HepG2 (cell line): ENCODE measurements at regions not wholly inside any gene's neighbourhood (a gene's known extent, or its start where the extent isn't known, plus 50 kb on each side); places are given as distances from the start of the nearest gene placed in this dataset.

Experiments
- ATAC-seq: fragments of 200-7000 bp; cut with Tn5 transposase; 3 replicates; pipeline ENCODE4 v1.9.1; 2020; ENCODE audit warnings: mild to moderate bottlenecking, moderate library complexity
- BruUV-seq: library from RNA; stranded (reverse); fragments of 400-500 nt; replicated peaks from 2 replicates; lab custom pipeline; 2021; lab: Mats Ljungman, UMichigan
- CTCF ChIA-PET: fragments of 300-600 bp; formaldehyde crosslinking; extraction: SDS; loops from one replicate; lab custom pipeline; 2021; ENCODE audit warnings: low total read pairs, inconsistent platforms, low intra/inter-chr PET ratio; lab: Yijun Ruan, JAX
- POLR2A ChIA-PET: fragments of 350-600 bp; sonication (Branson Sonifier 250); formaldehyde crosslinking; loops from one replicate; lab custom pipeline; 2020; ENCODE audit warnings: antibody characterized with exemption, inconsistent platforms; lab: Yijun Ruan, JAX
- DNase-seq: peaks from one replicate; pipeline ENCODE4 v3.0.0-alpha.2; 2015; ENCODE audit warnings: low spot score
- FAIRE-seq: peaks from 3 replicates; lab custom pipeline; 2011; peaks lifted over from hg19 to GRCh38; lab: Jason Lieb, UNC
- H2AFZ ChIP-seq: one replicate; pipeline ENCODE4 v1.6.1; 2011; ENCODE audit warnings: low read length, inconsistent platforms
- H3K27ac ChIP-seq: fragments of 300-600 bp; 3 replicates; pipeline ENCODE4 v1.8.0; 2011; ENCODE audit warnings: mixed run types, mild to moderate bottlenecking, mixed read lengths, low read length, inconsistent platforms; ENCODE audit not compliant: insufficient read depth; ENCODE audit errors: extremely low read length
- H3K27me3 ChIP-seq, 2 experiments: fragments of 200-600 bp in 1 of 2; 2 replicates in 1 of 2; 3 replicates in 1 of 2; pipeline versions ENCODE4 v1.6.0 to v1.8.0; 2011; ENCODE audit warnings: low read length in 2 of 2, mild to moderate bottlenecking in 2 of 2, moderate library complexity in 2 of 2, inconsistent platforms in 1 of 2; ENCODE audit not compliant: insufficient read depth in 2 of 2, control insufficient read depth in 1 of 2
- H3K36me3 ChIP-seq, 2 experiments: fragments of 200-600 bp in 1 of 2; replicated peaks in 1 of 2; 2 replicates in 1 of 2; 3 replicates in 1 of 2; pipeline versions ENCODE4 v1.5.1 to v1.8.0; 2011; ENCODE audit warnings: low read length in 2 of 2, inconsistent platforms in 1 of 2; ENCODE audit not compliant: insufficient read depth in 2 of 2, control insufficient read depth in 1 of 2
- H3K4me1 ChIP-seq: 2 replicates; pipeline ENCODE4 v1.5.1; 2012; ENCODE audit warnings: low read length, inconsistent platforms; ENCODE audit not compliant: insufficient read depth
- H3K4me2 ChIP-seq: 2 replicates; pipeline ENCODE4 v1.6.0; 2011; ENCODE audit warnings: low read depth, low read length, inconsistent platforms
- H3K4me3 ChIP-seq, 3 experiments: fragments of 200-600 bp in 1 of 3; sonication (generic), shearing (Covaris generic) in 1 of 3; replicated peaks in 1 of 3; 2 replicates each; pipeline ENCODE4 v1.5.1; 2011 to 2016; ENCODE audit warnings: low read length in 3 of 3, inconsistent platforms in 2 of 3, low read depth in 2 of 3, mild to moderate bottlenecking in 2 of 3, control low read depth in 1 of 3, mixed read lengths in 1 of 3; ENCODE audit not compliant: insufficient read depth in 1 of 3
- H3K79me2 ChIP-seq: one replicate; pipeline ENCODE4 v1.6.1; 2011; ENCODE audit warnings: low read length, inconsistent platforms; ENCODE audit not compliant: insufficient read depth
- H3K9ac ChIP-seq: 2 replicates; pipeline ENCODE4 v1.6.0; 2011; ENCODE audit warnings: mild to moderate bottlenecking, low read depth, low read length, inconsistent platforms; ENCODE audit not compliant: insufficient read depth
- H3K9me3 ChIP-seq: 2 replicates; pipeline ENCODE4 v1.5.1; 2012; ENCODE audit warnings: mild to moderate bottlenecking, low read length
- H4K20me1 ChIP-seq: 2 replicates; pipeline ENCODE4 v1.6.0; 2011; ENCODE audit warnings: inconsistent platforms, mild to moderate bottlenecking, low read length, moderate library complexity; ENCODE audit not compliant: insufficient read depth
- IKZF5 ChIP-seq: IDR thresholded peaks from 2 replicates; pipeline ENCODE4 v1.6.1; 2018; ENCODE audit warnings: missing genetic modification reagents, mild to moderate bottlenecking, missing compliant biosample characterization
- ISX ChIP-seq: sonication (generic); formaldehyde crosslinking; conservative IDR thresholded peaks from 2 replicates; pipeline ENCODE4 v1.5.0; 2020; ENCODE audit warnings: missing genetic modification reagents
- MEF2D ChIP-seq: sonication (generic); formaldehyde crosslinking; IDR thresholded peaks from 2 replicates; pipeline ENCODE4 v1.5.1; 2020; ENCODE audit warnings: mild to moderate bottlenecking, missing genetic modification reagents
- RORA ChIP-seq: sonication (generic); formaldehyde crosslinking; IDR thresholded peaks from 2 replicates; pipeline ENCODE4 v1.5.0; 2020; ENCODE audit warnings: mild to moderate bottlenecking, missing genetic modification reagents, moderate library complexity
- ZNF704 ChIP-seq: sonication (generic); formaldehyde crosslinking; IDR thresholded peaks from 2 replicates; pipeline ENCODE4 v1.8.1; 2023; ENCODE audit warnings: mild to moderate bottlenecking, inconsistent platforms, moderate library complexity, missing genetic modification reagents, borderline replicate concordance
- WGBS: methylation state at CpG from one replicate; pipeline ENCODE4 v1.1.6; 2017; ENCODE audit warnings: low lambda C conversion rate; 5-methylcytosine and 5-hydroxymethylcytosine counted together
- in situ Hi-C: cut with HindIII; loops from 2 replicates; pipeline ENCODE4 v1.10.0; 2017; ENCODE audit warnings: low pct_unique_long_range_greater_than_20kb; ENCODE audit not compliant: extremely low pct_ligation_motif_present
- intact Hi-C: fragments of 100-400 bp; cut with micrococcal nuclease; formaldehyde crosslinking; loops from one replicate; pipeline ENCODE4 v1.10.0; 2022; ENCODE audit not compliant: unreplicated experiment
- TF ChIP-seq, protein P1 (sequence below): sonication (generic); formaldehyde crosslinking; IDR thresholded peaks from 2 replicates; pipeline ENCODE4 v1.4.0; 2020; ENCODE audit warnings: missing genetic modification reagents, borderline replicate concordance
- TF ChIP-seq, protein P2 (sequence below): sonication (generic); formaldehyde crosslinking; IDR thresholded peaks from 2 replicates; pipeline ENCODE4 v1.8.0; 2022; ENCODE audit warnings: missing genetic modification reagents, mild to moderate bottlenecking, moderate library complexity, borderline replicate concordance

GRCh38 chr12:31900271-31900670 lies 58.9 kb upstream of the RESF1 start:
- no peaks in the 10 kb centered on the region for H3K36me3 ChIP-seq
- ChIA-PET CTCF (no interaction called here), POLR2A (no interaction called here)
- no peak overlapping the region for H3K4me2 ChIP-seq
- no peaks in the 10 kb centered on the region for H3K4me1 ChIP-seq
- H3K4me3 ChIP-seq, result no peak overlapping the region
- intact Hi-C loops (no loop called here), in situ Hi-C loops (no loop called here)
- no peaks in the 10 kb centered on the region for H3K9me3 ChIP-seq
- whole genome bisulfite sequencing, result 74% methylated on average over 4 of the region's 4 CpGs
- H3K27me3 ChIP-seq, result no peaks in the 10 kb centered on the region; a peak in 1 of 5 replicates
- no TSS peak for BruUV-seq
- no peak for FAIRE-seq
- no peak overlapping the region for H2AFZ ChIP-seq
- no peaks in the 10 kb centered on the region for H4K20me1 ChIP-seq
- no peak for DNase-seq
- H3K27ac ChIP-seq, result no peak overlapping the region
- no peak for ATAC-seq
- no peaks in the 10 kb centered on the region for H3K79me2 ChIP-seq
- no peak overlapping the region for H3K9ac ChIP-seq
- TF ChIP-seq, protein P1, sequence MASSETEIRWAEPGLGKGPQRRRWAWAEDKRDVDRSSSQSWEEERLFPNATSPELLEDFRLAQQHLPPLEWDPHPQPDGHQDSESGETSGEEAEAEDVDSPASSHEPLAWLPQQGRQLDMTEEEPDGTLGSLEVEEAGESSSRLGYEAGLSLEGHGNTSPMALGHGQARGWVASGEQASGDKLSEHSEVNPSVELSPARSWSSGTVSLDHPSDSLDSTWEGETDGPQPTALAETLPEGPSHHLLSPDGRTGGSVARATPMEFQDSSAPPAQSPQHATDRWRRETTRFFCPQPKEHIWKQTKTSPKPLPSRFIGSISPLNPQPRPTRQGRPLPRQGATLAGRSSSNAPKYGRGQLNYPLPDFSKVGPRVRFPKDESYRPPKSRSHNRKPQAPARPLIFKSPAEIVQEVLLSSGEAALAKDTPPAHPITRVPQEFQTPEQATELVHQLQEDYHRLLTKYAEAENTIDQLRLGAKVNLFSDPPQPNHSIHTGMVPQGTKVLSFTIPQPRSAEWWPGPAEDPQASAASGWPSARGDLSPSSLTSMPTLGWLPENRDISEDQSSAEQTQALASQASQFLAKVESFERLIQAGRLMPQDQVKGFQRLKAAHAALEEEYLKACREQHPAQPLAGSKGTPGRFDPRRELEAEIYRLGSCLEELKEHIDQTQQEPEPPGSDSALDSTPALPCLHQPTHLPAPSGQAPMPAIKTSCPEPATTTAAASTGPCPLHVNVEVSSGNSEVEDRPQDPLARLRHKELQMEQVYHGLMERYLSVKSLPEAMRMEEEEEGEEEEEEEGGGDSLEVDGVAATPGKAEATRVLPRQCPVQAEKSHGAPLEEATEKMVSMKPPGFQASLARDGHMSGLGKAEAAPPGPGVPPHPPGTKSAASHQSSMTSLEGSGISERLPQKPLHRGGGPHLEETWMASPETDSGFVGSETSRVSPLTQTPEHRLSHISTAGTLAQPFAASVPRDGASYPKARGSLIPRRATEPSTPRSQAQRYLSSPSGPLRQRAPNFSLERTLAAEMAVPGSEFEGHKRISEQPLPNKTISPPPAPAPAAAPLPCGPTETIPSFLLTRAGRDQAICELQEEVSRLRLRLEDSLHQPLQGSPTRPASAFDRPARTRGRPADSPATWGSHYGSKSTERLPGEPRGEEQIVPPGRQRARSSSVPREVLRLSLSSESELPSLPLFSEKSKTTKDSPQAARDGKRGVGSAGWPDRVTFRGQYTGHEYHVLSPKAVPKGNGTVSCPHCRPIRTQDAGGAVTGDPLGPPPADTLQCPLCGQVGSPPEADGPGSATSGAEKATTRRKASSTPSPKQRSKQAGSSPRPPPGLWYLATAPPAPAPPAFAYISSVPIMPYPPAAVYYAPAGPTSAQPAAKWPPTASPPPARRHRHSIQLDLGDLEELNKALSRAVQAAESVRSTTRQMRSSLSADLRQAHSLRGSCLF (CRISPR knock-in tag), result no peak
- TF ChIP-seq, all 625 proteins: peak for 0

GRCh38 chr12:31899109-31899508 lies 60.1 kb upstream of the RESF1 start:
- Histone ChIP-seq H2AFZ (no peak overlapping the region), H3K9me3 (no peaks in the 10 kb centered on the region), H3K27ac (no peak overlapping the region), H3K4me1 (no peaks in the 10 kb centered on the region), H3K27me3 (no peaks in the 10 kb centered on the region; a peak in 1 of 5 replicates), H3K4me2 (no peak overlapping the region), H3K4me3 (no peak overlapping the region), H3K79me2 (no peaks in the 10 kb centered on the region), H3K36me3 (no peaks in the 10 kb centered on the region), H3K9ac (no peak overlapping the region), H4K20me1 (no peaks in the 10 kb centered on the region)
- 28% methylated on average over 2 of the region's 2 CpGs for WGBS
- POLR2A ChIA-PET, result no interaction called here
- TF ChIP-seq ZNF704 (CRISPR knock-in tag) (no peak), ISX (CRISPR knock-in tag) (no peak), RORA (no peak), IKZF5 (CRISPR knock-in tag) (no peak), MEF2D (CRISPR knock-in tag) (no peak)
- TF ChIP-seq, protein P2, sequence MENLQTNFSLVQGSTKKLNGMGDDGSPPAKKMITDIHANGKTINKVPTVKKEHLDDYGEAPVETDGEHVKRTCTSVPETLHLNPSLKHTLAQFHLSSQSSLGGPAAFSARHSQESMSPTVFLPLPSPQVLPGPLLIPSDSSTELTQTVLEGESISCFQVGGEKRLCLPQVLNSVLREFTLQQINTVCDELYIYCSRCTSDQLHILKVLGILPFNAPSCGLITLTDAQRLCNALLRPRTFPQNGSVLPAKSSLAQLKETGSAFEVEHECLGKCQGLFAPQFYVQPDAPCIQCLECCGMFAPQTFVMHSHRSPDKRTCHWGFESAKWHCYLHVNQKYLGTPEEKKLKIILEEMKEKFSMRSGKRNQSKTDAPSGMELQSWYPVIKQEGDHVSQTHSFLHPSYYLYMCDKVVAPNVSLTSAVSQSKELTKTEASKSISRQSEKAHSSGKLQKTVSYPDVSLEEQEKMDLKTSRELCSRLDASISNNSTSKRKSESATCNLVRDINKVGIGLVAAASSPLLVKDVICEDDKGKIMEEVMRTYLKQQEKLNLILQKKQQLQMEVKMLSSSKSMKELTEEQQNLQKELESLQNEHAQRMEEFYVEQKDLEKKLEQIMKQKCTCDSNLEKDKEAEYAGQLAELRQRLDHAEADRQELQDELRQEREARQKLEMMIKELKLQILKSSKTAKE (CRISPR knock-in tag), result no peak
- DNase-seq (no peak), ATAC-seq (no peak), FAIRE-seq (no peak)
- intact Hi-C loops (no loop called here), in situ Hi-C loops (no loop called here)
- CTCF ChIA-PET, result no interaction called here
- no TSS peak for BruUV-seq
